ENCODE measurements at regions not wholly inside any gene's neighbourhood (a gene's known extent, or its start where the extent isn't known, plus 50 kb on each side); places are given as distances from the start of the nearest gene placed in this dataset.

GRCh38 chr6:112841553-112842329, 494.6 kb downstream of the RFPL4B start:
- no peak overlapping the region for H3K4me3 ChIP-seq (replicated peaks in 1 of 2; ENCODE audit: low read depth in 1 of 2, low read length in 2 of 2)
- H3K27me3 ChIP-seq (ENCODE audit: insufficient read depth, low read length): no peaks in the 10 kb centered on the region
- ChIA-PET CTCF (no interaction called here), RAD21 (ENCODE audit: low non-redundant PET in 1 of 2, low total read pairs in 2 of 2, uncharacterized antibody in 2 of 2, unreplicated experiment in 2 of 2) (no interaction called here), POLR2A (no interaction called here)
- H3K36me3 ChIP-seq (ENCODE audit: control insufficient read depth in 1 of 2, insufficient read depth in 2 of 2, low read length in 2 of 2): no peaks in the 10 kb centered on the region
- H3K4me2 ChIP-seq (ENCODE audit: low read length): no peak overlapping the region
- no peaks in the 10 kb centered on the region for H3K79me2 ChIP-seq (ENCODE audit: insufficient read depth, low read length)
- no peaks in the 10 kb centered on the region for H3K9me3 ChIP-seq (ENCODE audit: control insufficient read depth in 1 of 2, insufficient read depth in 1 of 2, low read depth in 1 of 2, low read length in 2 of 2)
- no TSS peak for BruUV-seq (replicated peaks)
- TF ChIP-seq ATF3 (IDR thresholded peaks at IDR 0.05): no peak
- no peak for TF ChIP-seq SP1 (IDR thresholded peaks at IDR 0.05; ENCODE audit: low read depth)
- no peak for TF ChIP-seq MAX (IDR thresholded peaks at IDR 0.05)
- TF ChIP-seq POLR2A (IDR thresholded peaks at IDR 0.05; ENCODE audit: borderline replicate concordance, extremely low read depth, insufficient read depth, insufficient read length): no peak
- no peak for TF ChIP-seq EZH2 (IDR thresholded peaks at IDR 0.05)
- no peak for TF ChIP-seq YY1 (IDR thresholded peaks at IDR 0.05; ENCODE audit: extremely low read depth, insufficient replicate concordance, low read depth, low read length)
- TF ChIP-seq ZNF274 (IDR thresholded peaks at IDR 0.05; ENCODE audit: low read depth, low read length): no peak
- TF ChIP-seq SRF (IDR thresholded peaks at IDR 0.05; ENCODE audit: low read depth): no peak
- TF ChIP-seq RAD21 (IDR thresholded peaks at IDR 0.05; ENCODE audit: low read depth): no peak
- no peak for TF ChIP-seq CEBPB (IDR thresholded peaks at IDR 0.05; ENCODE audit: low read depth)
- no peak for TF ChIP-seq CTCF (IDR thresholded peaks at IDR 0.05 in 2 of 3, conservative IDR thresholded peaks at IDR 0.05 in 1 of 3; ENCODE audit: borderline replicate concordance in 1 of 3, insufficient read depth in 1 of 3, low read depth in 2 of 3, low read length in 2 of 3)
- no peak for TF ChIP-seq ZBTB33 (IDR thresholded peaks at IDR 0.05; ENCODE audit: extremely low read depth, insufficient replicate concordance, low read length)
- no peak for TF ChIP-seq EGR1 (IDR thresholded peaks at IDR 0.05; ENCODE audit: low read depth)
- ATAC-seq: no peak
- H2AFZ ChIP-seq (ENCODE audit: low read depth, low read length, poor library complexity, severe bottlenecking): no peak overlapping the region
- DNase-seq (ENCODE audit: low read depth, low spot score): no peak
- no peaks in the 10 kb centered on the region for H3K9me2 ChIP-seq (ENCODE audit: insufficient read depth)
- no peaks in the 10 kb centered on the region for H4K20me1 ChIP-seq (ENCODE audit: insufficient read depth)
- H3K27ac ChIP-seq (ENCODE audit: low read depth, low read length): no peak overlapping the region
- intact Hi-C loops (cut with micrococcal nuclease): no loop called here
- H3K9ac ChIP-seq (ENCODE audit: low read length): no peak overlapping the region
- H3K4me1 ChIP-seq (ENCODE audit: control insufficient read depth in 1 of 2, insufficient read depth in 2 of 2, low read length in 2 of 2): no peaks in the 10 kb centered on the region
